Urinary bladder (tissue), 3 donors: ENCODE measurements at regions not wholly inside any gene's neighbourhood (a gene's known extent, or its start where the extent isn't known, plus 50 kb on each side); places are given as distances from the start of the nearest gene placed in this dataset.

Source experiments
- DNase-seq: peaks from one replicate; pipeline ENCODE4 v3.0.0-alpha.2; 2015; ENCODE audit errors: extremely low spot score
- H3K27ac ChIP-seq: one replicate; pipeline ENCODE4 v1.5.1; 2013; ENCODE audit warnings: low read depth, mild to moderate bottlenecking, moderate library complexity
- H3K36me3 ChIP-seq: one replicate; pipeline ENCODE4 v1.6.1; 2013; ENCODE audit warnings: mild to moderate bottlenecking, moderate library complexity; ENCODE audit not compliant: insufficient read depth
- H3K4me1 ChIP-seq: one replicate; pipeline ENCODE4 v1.6.1; 2013; ENCODE audit warnings: mild to moderate bottlenecking, moderate library complexity; ENCODE audit not compliant: insufficient read depth
- H3K4me3 ChIP-seq: one replicate; pipeline ENCODE4 v1.5.1; 2013; ENCODE audit warnings: low read depth, low read length
- WGBS: extraction: QIAGEN DNeasy Blood & Tissue Kit; methylation state at CpG from one replicate; pipeline ENCODE4 v1.1.7; 2013; 5-methylcytosine and 5-hydroxymethylcytosine counted together
- donor health status: healthy with polysubstance abuse.
- donor health status: healthy.

- Histone ChIP-seq H3K4me3 (no peak overlapping the region), H3K4me1 (no peaks in the 10 kb centered on the region), H3K36me3 (no peaks in the 10 kb centered on the region), H3K27ac (no peak overlapping the region)
- WGBS, result 21% methylated on average over 2 of the region's 2 CpGs
- peak; percentile 43 for DNase-seq
Measured at GRCh38 chr1:56146449-56146848, 432.9 kb downstream of the PLPP3 start.

DNA sequence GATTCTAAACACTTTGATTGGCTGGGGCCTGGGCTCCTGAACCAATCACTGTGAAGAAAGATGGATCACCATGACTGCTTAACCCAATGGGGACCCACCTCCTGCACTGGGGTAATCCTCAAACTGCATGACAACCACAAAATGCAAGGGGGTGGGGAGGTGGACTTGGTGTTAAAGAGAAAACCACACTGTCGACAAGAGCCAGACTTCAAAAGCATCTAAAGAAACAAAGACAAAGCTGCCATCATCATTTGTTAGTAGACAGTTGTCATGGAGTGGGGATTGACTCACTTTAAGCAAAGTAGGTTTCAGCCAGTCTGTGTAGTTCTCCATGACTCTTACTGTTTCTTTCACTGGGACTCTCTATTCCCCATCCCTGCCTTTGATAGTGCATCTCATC, 433.8 kb downstream of the PLPP3 start:
- no peak overlapping the region for H3K27ac ChIP-seq

DNA sequence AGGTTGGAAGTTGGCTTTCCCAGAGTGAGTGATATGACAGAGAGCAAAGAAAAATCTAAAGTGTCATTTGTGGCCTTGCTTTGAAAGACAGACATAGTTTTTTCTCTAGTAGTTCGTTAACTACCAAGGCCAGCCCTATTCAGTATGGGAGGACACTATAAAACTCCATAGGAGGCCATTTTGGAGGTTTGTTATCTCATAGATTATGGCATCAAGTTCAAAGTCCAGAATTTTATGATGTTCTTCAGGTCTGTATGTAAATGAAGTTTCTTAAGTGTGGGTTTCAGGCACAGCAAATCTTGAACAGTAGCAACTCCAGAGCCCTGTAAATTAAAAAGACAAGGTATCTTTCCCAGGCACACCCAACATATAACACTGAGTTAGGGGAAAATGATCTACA, 437.1 kb downstream of the PLPP3 start:
- no peak for DNase-seq
- 94% methylated on average over 1 of the region's 1 CpG for WGBS
- Histone ChIP-seq H3K4me1 (no peaks in the 10 kb centered on the region), H3K27ac (no peak overlapping the region), H3K36me3 (no peaks in the 10 kb centered on the region), H3K4me3 (no peak overlapping the region)

More for the DNA sequence above, 433.8 kb downstream of the PLPP3 start:
- 89% methylated on average over 1 of the region's 1 CpG for WGBS
- Histone ChIP-seq H3K36me3 (no peaks in the 10 kb centered on the region), H3K4me1 (no peaks in the 10 kb centered on the region), H3K4me3 (no peak overlapping the region)
- DNase-seq, result no peak

DNA sequence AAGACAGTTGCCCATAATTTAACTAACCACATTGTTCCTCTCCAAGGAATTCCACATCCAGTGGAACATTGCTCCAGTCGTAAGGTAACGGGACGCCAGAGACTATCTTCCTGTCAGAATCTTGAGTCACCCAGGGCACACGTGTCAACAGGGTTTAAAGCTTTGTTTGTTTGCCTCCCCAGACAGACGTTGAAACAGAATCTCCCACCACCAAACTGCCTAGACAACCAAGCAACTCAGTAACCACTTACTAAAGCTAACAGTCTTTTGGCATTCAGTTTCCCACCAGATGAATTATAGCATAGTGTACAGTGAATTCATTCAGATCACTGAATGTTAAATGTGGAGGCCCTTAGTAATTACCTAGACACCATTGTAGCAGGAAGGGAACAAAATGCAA, 439.5 kb downstream of the PLPP3 start:
- Histone ChIP-seq H3K4me3 (no peak overlapping the region), H3K36me3 (no peaks in the 10 kb centered on the region), H3K4me1 (no peaks in the 10 kb centered on the region), H3K27ac (no peak overlapping the region)
- DNase-seq, result no peak
- 82% methylated on average over 5 of the region's 5 CpGs for WGBS

DNA sequence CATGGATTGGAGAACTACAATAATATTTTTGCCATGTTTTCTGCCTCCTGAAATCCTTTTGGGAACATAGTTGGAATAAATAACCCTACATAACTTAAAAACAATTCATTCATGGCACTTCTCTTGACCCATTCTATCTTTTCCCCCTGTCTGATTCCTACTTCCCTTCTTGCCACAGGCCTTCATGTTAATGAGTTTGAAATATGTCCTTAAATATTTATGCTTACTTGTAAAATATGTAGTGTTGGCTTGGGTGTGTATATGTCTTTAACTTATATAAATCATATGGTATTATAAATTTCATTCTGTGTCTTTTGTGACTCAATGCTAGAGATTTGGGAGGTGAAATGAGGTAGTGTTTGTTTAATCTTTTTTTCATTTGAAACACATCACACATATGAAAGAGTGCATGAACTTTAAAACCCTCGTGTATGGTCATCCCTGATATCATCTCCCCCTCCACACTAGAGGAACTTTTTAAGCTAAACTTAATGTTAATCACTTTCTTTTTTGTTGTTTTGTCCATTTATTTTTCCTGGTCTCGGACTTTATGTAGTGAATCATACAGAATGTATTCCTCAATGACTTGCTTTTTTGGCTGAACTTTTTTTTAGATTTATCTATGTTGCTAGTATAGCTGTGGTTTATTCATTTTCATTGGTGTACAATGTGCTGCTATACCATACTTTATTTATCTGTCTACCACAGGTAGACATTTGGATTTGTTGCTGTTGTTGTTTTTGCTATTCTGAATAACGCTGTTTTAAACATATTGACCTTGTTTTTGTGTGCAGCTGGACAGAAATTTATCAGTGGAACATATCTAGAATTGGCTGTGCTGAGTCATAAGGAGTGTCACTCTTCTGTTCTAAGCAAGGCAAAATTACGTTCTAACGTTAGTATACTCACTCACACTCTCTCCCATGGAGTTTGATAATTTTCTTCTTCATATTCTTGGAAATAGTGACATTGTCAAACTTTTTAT, 441.6 kb downstream of the PLPP3 start:
- no peak for DNase-seq

GRCh38 chr1:56137090-56137489, 442.3 kb downstream of the PLPP3 start:
- Histone ChIP-seq H3K36me3 (no peaks in the 10 kb centered on the region), H3K27ac (no peak overlapping the region), H3K4me3 (no peak overlapping the region), H3K4me1 (no peaks in the 10 kb centered on the region)
- 65% methylated on average over 4 of the region's 4 CpGs for WGBS
- no peak for DNase-seq

More for the DNA sequence above, 441.6 kb downstream of the PLPP3 start:
- no peaks in the 10 kb centered on the region for H3K4me1 ChIP-seq
- no peaks in the 10 kb centered on the region for H3K36me3 ChIP-seq
- no peak overlapping the region for H3K27ac ChIP-seq
- no peak overlapping the region for H3K4me3 ChIP-seq
- WGBS, result 56% methylated on average over 5 of the region's 5 CpGs

GRCh38 chr1:56135864-56136147, 443.6 kb downstream of the PLPP3 start:
- Histone ChIP-seq H3K36me3 (no peaks in the 10 kb centered on the region), H3K4me3 (no peak overlapping the region), H3K27ac (no peak overlapping the region), H3K4me1 (no peaks in the 10 kb centered on the region)
- no peak for DNase-seq

GRCh38 chr1:56135069-56135863, 444.1 kb downstream of the PLPP3 start:
- H3K4me3 ChIP-seq, result no peak overlapping the region
- no peak for DNase-seq
- H3K27ac ChIP-seq, result no peak overlapping the region
- no peaks in the 10 kb centered on the region for H3K36me3 ChIP-seq
- no peaks in the 10 kb centered on the region for H3K4me1 ChIP-seq
- 94% methylated on average over 5 of the region's 5 CpGs for WGBS

DNA sequence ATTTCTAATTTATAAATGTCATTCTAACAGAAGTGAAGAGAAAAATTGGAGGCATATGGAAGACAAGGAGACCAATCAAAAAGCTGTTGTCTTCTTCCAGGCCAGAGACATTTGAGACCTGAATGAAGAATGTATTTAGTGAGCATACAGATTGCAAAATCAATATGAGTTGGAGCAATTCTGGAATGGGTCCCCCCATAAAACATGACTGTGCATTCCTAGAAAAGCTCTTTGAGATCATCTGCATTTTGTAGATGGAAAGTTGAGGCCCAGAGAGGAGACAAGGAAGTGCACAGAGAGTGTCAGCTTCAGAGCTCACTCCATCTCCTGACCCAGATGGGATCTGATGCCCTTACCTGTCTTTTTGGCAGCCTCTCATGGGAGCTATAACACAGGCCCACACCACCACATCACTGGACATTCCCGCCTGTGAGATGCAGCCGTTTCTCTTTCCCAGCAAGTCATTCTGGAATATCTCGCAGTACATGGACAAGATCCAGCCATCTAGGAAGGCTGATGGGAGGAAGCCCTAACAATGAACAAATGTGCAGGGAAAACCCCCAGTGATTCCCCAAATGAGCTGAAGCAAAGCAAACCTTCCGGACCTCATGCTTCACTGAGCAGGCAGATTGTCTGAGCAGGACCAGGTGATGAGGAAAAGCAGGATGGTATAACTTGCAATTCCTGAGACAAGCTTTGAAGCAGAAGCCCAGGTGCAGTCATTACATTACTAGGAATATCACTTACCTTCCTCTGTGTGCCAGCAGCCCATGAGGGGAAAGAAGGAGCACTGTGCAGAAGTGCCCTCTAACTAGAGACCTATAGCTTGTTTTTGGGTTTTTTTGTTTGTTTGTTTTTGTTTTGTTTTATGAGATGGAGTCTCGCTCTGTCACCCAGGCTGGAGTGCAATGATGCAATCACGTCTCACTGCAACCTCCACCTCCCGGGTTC, 445.6 kb downstream of the PLPP3 start:
- no peaks in the 10 kb centered on the region for H3K4me1 ChIP-seq
- no peak overlapping the region for H3K27ac ChIP-seq
- 85% methylated on average over 7 of the region's 7 CpGs for WGBS
- no peak for DNase-seq
- no peak overlapping the region for H3K4me3 ChIP-seq
- no peaks in the 10 kb centered on the region for H3K36me3 ChIP-seq

- DNase-seq, result no peak
- Histone ChIP-seq H3K27ac (no peak overlapping the region), H3K4me1 (no peaks in the 10 kb centered on the region), H3K4me3 (no peak overlapping the region), H3K36me3 (no peaks in the 10 kb centered on the region)
- 60% methylated on average over 4 of the region's 4 CpGs for WGBS
Measured at GRCh38 chr1:56132520-56132919, 446.8 kb downstream of the PLPP3 start.

GRCh38 chr1:56129837-56130236, 449.5 kb downstream of the PLPP3 start:
- no peak overlapping the region for H3K4me3 ChIP-seq
- WGBS, result 82% methylated on average over 3 of the region's 3 CpGs
- H3K27ac ChIP-seq, result no peak overlapping the region
- no peaks in the 10 kb centered on the region for H3K36me3 ChIP-seq
- no peaks in the 10 kb centered on the region for H3K4me1 ChIP-seq
- no peak for DNase-seq

- 92% methylated on average over 3 of the region's 3 CpGs for WGBS
- Histone ChIP-seq H3K27ac (no peak overlapping the region), H3K4me1 (no peaks in the 10 kb centered on the region), H3K4me3 (no peak overlapping the region), H3K36me3 (no peaks in the 10 kb centered on the region)
- no peak for DNase-seq
Measured at GRCh38 chr1:56125316-56125715, 454.0 kb downstream of the PLPP3 start.

GRCh38 chr1:56123826-56124225, 455.5 kb downstream of the PLPP3 start:
- 90% methylated on average over 3 of the region's 3 CpGs for WGBS
- no peak overlapping the region for H3K27ac ChIP-seq
- no peak for DNase-seq
- H3K4me1 ChIP-seq, result no peaks in the 10 kb centered on the region
- no peaks in the 10 kb centered on the region for H3K36me3 ChIP-seq
- H3K4me3 ChIP-seq, result no peak overlapping the region
